ENCODE measurements at regions not wholly inside any gene's neighbourhood (a gene's known extent, or its start where the extent isn't known, plus 50 kb on each side); places are given as distances from the start of the nearest gene placed in this dataset.

GRCh38 chr4:41477181-41477905 lies 60.6 kb upstream of the LIMCH1 start:
- TF ChIP-seq, protein P1, sequence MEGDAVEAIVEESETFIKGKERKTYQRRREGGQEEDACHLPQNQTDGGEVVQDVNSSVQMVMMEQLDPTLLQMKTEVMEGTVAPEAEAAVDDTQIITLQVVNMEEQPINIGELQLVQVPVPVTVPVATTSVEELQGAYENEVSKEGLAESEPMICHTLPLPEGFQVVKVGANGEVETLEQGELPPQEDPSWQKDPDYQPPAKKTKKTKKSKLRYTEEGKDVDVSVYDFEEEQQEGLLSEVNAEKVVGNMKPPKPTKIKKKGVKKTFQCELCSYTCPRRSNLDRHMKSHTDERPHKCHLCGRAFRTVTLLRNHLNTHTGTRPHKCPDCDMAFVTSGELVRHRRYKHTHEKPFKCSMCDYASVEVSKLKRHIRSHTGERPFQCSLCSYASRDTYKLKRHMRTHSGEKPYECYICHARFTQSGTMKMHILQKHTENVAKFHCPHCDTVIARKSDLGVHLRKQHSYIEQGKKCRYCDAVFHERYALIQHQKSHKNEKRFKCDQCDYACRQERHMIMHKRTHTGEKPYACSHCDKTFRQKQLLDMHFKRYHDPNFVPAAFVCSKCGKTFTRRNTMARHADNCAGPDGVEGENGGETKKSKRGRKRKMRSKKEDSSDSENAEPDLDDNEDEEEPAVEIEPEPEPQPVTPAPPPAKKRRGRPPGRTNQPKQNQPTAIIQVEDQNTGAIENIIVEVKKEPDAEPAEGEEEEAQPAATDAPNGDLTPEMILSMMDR (IDR thresholded peaks at IDR 0.05; ENCODE audit: extremely low read depth in 1 of 2, insufficient read depth in 1 of 2, low read depth in 1 of 2, low read length in 2 of 2) = no peak
- no peak for TF ChIP-seq POLR2A (IDR thresholded peaks at IDR 0.05; ENCODE audit: low read depth, low read length)
- TF ChIP-seq, protein P2, sequence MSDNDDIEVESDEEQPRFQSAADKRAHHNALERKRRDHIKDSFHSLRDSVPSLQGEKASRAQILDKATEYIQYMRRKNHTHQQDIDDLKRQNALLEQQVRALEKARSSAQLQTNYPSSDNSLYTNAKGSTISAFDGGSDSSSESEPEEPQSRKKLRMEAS (IDR thresholded peaks at IDR 0.05; ENCODE audit: insufficient read depth, insufficient read length) = no peak
- TF ChIP-seq POLR2AphosphoS5 (IDR thresholded peaks at IDR 0.05; ENCODE audit: insufficient read depth, low read depth, low read length) = no peak

All from endothelial cell of umbilical vein (primary cell).